HL-60 (cell line): ENCODE measurements at regions not wholly inside any gene's neighbourhood (a gene's known extent, or its start where the extent isn't known, plus 50 kb on each side); places are given as distances from the start of the nearest gene placed in this dataset.

ENCODE experiments used
- GABPA ChIP-seq: IDR thresholded peaks from 2 replicates; pipeline ENCODE4 v1.6.1; 2012; ENCODE audit warnings: low read depth
- POLR2AphosphoS5 ChIP-seq: IDR thresholded peaks from 2 replicates; pipeline ENCODE4 v1.6.1; 2012; ENCODE audit warnings: low read depth
- TF ChIP-seq, protein P1 (sequence below): IDR thresholded peaks from one replicate; pipeline ENCODE4 v1.5.1; 2011; ENCODE audit warnings: low read length, control low read depth, inconsistent platforms; ENCODE audit not compliant: insufficient read depth
- TF ChIP-seq, protein P2 (sequence below): IDR thresholded peaks from 2 replicates; pipeline ENCODE4 v1.6.1; 2012; ENCODE audit warnings: low read depth; ENCODE audit not compliant: insufficient replicate concordance

DNA sequence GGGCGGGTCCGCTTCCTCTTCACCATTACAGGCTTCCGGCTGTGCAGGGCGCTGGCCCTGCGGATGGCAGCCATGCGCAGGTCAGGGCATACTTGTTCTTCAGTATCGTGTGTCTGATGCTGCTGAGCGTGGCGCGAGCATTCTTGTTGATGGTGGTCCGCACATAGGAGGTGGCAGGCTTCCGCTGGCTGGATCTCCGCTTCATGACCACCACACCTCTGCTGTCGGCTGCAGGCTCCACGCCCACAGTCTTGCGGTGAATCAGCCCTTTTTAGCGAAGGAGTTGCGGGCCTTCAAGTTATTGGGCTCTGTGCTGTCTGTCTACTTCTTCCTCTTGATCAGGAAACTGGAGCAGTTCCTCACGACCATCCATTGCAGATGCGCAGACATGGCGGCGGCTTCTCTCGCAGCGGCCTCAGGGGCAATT is 62.4 kb upstream of the ZNF608 start:
- TF ChIP-seq, protein P1, sequence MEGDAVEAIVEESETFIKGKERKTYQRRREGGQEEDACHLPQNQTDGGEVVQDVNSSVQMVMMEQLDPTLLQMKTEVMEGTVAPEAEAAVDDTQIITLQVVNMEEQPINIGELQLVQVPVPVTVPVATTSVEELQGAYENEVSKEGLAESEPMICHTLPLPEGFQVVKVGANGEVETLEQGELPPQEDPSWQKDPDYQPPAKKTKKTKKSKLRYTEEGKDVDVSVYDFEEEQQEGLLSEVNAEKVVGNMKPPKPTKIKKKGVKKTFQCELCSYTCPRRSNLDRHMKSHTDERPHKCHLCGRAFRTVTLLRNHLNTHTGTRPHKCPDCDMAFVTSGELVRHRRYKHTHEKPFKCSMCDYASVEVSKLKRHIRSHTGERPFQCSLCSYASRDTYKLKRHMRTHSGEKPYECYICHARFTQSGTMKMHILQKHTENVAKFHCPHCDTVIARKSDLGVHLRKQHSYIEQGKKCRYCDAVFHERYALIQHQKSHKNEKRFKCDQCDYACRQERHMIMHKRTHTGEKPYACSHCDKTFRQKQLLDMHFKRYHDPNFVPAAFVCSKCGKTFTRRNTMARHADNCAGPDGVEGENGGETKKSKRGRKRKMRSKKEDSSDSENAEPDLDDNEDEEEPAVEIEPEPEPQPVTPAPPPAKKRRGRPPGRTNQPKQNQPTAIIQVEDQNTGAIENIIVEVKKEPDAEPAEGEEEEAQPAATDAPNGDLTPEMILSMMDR = no peak
- no peak for TF ChIP-seq POLR2AphosphoS5
- TF ChIP-seq, protein P2, sequence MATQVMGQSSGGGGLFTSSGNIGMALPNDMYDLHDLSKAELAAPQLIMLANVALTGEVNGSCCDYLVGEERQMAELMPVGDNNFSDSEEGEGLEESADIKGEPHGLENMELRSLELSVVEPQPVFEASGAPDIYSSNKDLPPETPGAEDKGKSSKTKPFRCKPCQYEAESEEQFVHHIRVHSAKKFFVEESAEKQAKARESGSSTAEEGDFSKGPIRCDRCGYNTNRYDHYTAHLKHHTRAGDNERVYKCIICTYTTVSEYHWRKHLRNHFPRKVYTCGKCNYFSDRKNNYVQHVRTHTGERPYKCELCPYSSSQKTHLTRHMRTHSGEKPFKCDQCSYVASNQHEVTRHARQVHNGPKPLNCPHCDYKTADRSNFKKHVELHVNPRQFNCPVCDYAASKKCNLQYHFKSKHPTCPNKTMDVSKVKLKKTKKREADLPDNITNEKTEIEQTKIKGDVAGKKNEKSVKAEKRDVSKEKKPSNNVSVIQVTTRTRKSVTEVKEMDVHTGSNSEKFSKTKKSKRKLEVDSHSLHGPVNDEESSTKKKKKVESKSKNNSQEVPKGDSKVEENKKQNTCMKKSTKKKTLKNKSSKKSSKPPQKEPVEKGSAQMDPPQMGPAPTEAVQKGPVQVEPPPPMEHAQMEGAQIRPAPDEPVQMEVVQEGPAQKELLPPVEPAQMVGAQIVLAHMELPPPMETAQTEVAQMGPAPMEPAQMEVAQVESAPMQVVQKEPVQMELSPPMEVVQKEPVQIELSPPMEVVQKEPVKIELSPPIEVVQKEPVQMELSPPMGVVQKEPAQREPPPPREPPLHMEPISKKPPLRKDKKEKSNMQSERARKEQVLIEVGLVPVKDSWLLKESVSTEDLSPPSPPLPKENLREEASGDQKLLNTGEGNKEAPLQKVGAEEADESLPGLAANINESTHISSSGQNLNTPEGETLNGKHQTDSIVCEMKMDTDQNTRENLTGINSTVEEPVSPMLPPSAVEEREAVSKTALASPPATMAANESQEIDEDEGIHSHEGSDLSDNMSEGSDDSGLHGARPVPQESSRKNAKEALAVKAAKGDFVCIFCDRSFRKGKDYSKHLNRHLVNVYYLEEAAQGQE = no peak
- TF ChIP-seq GABPA = no peak
